HEK293 (cell line): ENCODE measurements at regions not wholly inside any gene's neighbourhood (a gene's known extent, or its start where the extent isn't known, plus 50 kb on each side); places are given as distances from the start of the nearest gene placed in this dataset.

ENCODE experiments used
- CTCF ChIA-PET: fragments of 350-600 bp; formaldehyde crosslinking; extraction: SDS; loops from one replicate; lab custom pipeline; 2021; ENCODE audit warnings: antibody characterized with exemption; lab: Yijun Ruan, JAX
- POLR2A ChIA-PET: fragments of 300-600 bp; formaldehyde crosslinking; extraction: SDS; loops from one replicate; lab custom pipeline; 2020; ENCODE audit warnings: antibody characterized with exemption, inconsistent platforms; lab: Yijun Ruan, JAX
- H3K27ac ChIP-seq: fragments of 200-500 bp; sonication (Bioruptor generic); 2 replicates; pipeline ENCODE4 v1.5.1; 2014; ENCODE audit warnings: low read depth, low read length, control low read depth, inconsistent platforms; ENCODE audit errors: extremely low read depth
- H3K36me3 ChIP-seq, 2 experiments: fragments of 200-500 bp in 1 of 2; sonication (Bioruptor generic) in 1 of 2; 1 replicate in 1 of 2; 2 replicates in 1 of 2; pipeline ENCODE4 v1.5.1; 2014 to 2017; ENCODE audit warnings: inconsistent platforms in 2 of 2, low read length in 2 of 2; ENCODE audit not compliant: control insufficient read depth in 2 of 2, insufficient read depth in 1 of 2
- H3K4me1 ChIP-seq: fragments of 200-500 bp; sonication (Bioruptor generic); 2 replicates; pipeline ENCODE4 v1.5.1; 2014; ENCODE audit warnings: mild to moderate bottlenecking, low read length, inconsistent platforms; ENCODE audit not compliant: control insufficient read depth, insufficient read depth
- H3K4me3 ChIP-seq: 2 replicates; pipeline ENCODE4 v1.5.1; 2011; ENCODE audit warnings: low read depth, mild to moderate bottlenecking, control low read depth, low read length, moderate library complexity
- H3K9me3 ChIP-seq: fragments of 200-500 bp; sonication (Bioruptor generic); 2 replicates; pipeline ENCODE4 v1.5.1; 2014; ENCODE audit warnings: low read depth, low read length, inconsistent platforms; ENCODE audit not compliant: control insufficient read depth, insufficient read depth
- KLF9 ChIP-seq: fragments of 450-650 bp; formaldehyde crosslinking; IDR thresholded peaks from 2 replicates; pipeline ENCODE4 v1.5.1; 2016; ENCODE audit warnings: missing biosample characterization, missing genetic modification characterization, low read depth
- PRDM1 ChIP-seq: fragments of 450-650 bp; formaldehyde crosslinking; IDR thresholded peaks from 2 replicates; pipeline ENCODE4; 2016; ENCODE audit warnings: missing biosample characterization, missing genetic modification characterization
- TCF7L2 ChIP-seq: IDR thresholded peaks from 2 replicates; pipeline ENCODE4 v1.6.1; 2011; ENCODE audit warnings: low read depth, mild to moderate bottlenecking, inconsistent platforms, low read length, moderate library complexity, borderline replicate concordance
- ZBTB21 ChIP-seq: fragments of 450-650 bp; formaldehyde crosslinking; IDR thresholded peaks from 2 replicates; pipeline ENCODE4 v1.5.1; 2017; ENCODE audit warnings: missing biosample characterization, missing genetic modification characterization
- ZFP37 ChIP-seq: fragments of 450-650 bp; formaldehyde crosslinking; IDR thresholded peaks from 2 replicates; pipeline ENCODE4 v1.5.1; 2016; ENCODE audit warnings: missing biosample characterization, missing genetic modification characterization
- ZNF777 ChIP-seq: fragments of 450-650 bp; formaldehyde crosslinking; IDR thresholded peaks from 2 replicates; pipeline ENCODE4 v1.5.1; 2017; ENCODE audit warnings: missing biosample characterization, missing genetic modification characterization, borderline replicate concordance
- ZNF792 ChIP-seq: fragments of 450-650 bp; formaldehyde crosslinking; IDR thresholded peaks from 2 replicates; pipeline ENCODE4 v1.5.1; 2016; ENCODE audit warnings: missing biosample characterization, missing genetic modification characterization
- TF ChIP-seq, protein P1 (sequence below): fragments of 450-650 bp; formaldehyde crosslinking; conservative IDR thresholded peaks from 2 replicates; pipeline ENCODE4 v1.5.1; 2016; ENCODE audit warnings: low read depth, missing biosample characterization, missing genetic modification characterization
- TF ChIP-seq, protein P2 (sequence below): fragments of 450-650 bp; IDR thresholded peaks from 2 replicates; pipeline ENCODE4 v1.5.1; 2018; ENCODE audit warnings: missing biosample characterization, mild to moderate bottlenecking, missing genetic modification characterization
- TF ChIP-seq, protein P3 (sequence below): fragments of 450-650 bp; formaldehyde crosslinking; IDR thresholded peaks from 2 replicates; pipeline ENCODE4 v1.5.1; 2017; ENCODE audit warnings: missing biosample characterization, missing genetic modification characterization
- TF ChIP-seq, protein P4 (sequence below): fragments of 450-650 bp; formaldehyde crosslinking; IDR thresholded peaks from 2 replicates; pipeline ENCODE4 v1.5.1; 2017; ENCODE audit warnings: missing biosample characterization, missing genetic modification characterization
- TF ChIP-seq, protein P5 (sequence below): fragments of 450-650 bp; formaldehyde crosslinking; IDR thresholded peaks from 2 replicates; pipeline ENCODE4 v1.5.1; 2016; ENCODE audit warnings: missing biosample characterization, missing genetic modification characterization

DNA sequence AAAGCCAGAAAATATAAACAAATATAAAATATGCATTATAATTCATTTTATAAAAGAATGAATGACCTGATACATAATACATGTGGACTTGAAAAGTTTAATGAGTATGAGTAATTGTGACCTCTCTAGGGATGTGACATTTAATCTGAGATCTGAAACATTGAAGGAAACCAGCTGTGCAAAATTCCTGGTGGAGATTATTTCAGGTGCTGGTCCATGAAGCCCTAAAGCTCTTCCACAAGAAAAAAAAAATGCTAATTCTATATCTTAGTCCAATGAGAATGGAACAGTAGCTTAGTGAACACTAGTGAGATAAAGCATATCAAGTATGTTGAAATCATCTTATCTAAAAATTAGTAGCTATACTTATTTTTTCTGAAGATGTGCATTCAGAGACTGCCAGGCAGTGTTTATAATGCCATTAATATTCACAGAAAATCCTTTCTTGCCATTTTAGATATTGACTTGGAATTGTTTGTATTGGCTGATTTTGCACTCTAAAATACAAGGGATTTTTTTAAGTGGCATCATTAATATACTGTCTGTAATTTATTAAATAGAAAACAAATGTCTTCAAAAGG, 1485.9 kb downstream of the PLA2G4A start:
- TF ChIP-seq ZNF777 (tag by site-specific recombination) (no peak), ZBTB21 (tag by site-specific recombination) (no peak), TCF7L2 (no peak), ZFP37 (tag by site-specific recombination) (no peak)
- TF ChIP-seq, protein P1, sequence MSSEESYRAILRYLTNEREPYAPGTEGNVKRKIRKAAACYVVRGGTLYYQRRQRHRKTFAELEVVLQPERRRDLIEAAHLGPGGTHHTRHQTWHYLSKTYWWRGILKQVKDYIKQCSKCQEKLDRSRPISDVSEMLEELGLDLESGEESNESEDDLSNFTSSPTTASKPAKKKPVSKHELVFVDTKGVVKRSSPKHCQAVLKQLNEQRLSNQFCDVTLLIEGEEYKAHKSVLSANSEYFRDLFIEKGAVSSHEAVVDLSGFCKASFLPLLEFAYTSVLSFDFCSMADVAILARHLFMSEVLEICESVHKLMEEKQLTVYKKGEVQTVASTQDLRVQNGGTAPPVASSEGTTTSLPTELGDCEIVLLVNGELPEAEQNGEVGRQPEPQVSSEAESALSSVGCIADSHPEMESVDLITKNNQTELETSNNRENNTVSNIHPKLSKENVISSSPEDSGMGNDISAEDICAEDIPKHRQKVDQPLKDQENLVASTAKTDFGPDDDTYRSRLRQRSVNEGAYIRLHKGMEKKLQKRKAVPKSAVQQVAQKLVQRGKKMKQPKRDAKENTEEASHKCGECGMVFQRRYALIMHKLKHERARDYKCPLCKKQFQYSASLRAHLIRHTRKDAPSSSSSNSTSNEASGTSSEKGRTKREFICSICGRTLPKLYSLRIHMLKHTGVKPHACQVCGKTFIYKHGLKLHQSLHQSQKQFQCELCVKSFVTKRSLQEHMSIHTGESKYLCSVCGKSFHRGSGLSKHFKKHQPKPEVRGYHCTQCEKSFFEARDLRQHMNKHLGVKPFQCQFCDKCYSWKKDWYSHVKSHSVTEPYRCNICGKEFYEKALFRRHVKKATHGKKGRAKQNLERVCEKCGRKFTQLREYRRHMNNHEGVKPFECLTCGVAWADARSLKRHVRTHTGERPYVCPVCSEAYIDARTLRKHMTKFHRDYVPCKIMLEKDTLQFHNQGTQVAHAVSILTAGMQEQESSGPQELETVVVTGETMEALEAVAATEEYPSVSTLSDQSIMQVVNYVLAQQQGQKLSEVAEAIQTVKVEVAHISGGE: no peak
- TF ChIP-seq, protein P2, sequence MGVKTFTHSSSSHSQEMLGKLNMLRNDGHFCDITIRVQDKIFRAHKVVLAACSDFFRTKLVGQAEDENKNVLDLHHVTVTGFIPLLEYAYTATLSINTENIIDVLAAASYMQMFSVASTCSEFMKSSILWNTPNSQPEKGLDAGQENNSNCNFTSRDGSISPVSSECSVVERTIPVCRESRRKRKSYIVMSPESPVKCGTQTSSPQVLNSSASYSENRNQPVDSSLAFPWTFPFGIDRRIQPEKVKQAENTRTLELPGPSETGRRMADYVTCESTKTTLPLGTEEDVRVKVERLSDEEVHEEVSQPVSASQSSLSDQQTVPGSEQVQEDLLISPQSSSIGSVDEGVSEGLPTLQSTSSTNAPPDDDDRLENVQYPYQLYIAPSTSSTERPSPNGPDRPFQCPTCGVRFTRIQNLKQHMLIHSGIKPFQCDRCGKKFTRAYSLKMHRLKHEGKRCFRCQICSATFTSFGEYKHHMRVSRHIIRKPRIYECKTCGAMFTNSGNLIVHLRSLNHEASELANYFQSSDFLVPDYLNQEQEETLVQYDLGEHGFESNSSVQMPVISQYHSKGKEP (tag by site-specific recombination): no peak
- TF ChIP-seq, protein P3, sequence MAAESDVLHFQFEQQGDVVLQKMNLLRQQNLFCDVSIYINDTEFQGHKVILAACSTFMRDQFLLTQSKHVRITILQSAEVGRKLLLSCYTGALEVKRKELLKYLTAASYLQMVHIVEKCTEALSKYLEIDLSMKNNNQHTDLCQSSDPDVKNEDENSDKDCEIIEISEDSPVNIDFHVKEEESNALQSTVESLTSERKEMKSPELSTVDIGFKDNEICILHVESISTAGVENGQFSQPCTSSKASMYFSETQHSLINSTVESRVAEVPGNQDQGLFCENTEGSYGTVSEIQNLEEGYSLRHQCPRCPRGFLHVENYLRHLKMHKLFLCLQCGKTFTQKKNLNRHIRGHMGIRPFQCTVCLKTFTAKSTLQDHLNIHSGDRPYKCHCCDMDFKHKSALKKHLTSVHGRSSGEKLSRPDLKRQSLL (tag by site-specific recombination): no peak
- Histone ChIP-seq H3K36me3 (no peaks in the 10 kb centered on the region), H3K4me3 (no peak overlapping the region), H3K9me3 (no peaks in the 10 kb centered on the region), H3K4me1 (no peaks in the 10 kb centered on the region), H3K27ac (no peak overlapping the region)
- POLR2A ChIA-PET: no interaction called here
- CTCF ChIA-PET: no interaction called here

DNA sequence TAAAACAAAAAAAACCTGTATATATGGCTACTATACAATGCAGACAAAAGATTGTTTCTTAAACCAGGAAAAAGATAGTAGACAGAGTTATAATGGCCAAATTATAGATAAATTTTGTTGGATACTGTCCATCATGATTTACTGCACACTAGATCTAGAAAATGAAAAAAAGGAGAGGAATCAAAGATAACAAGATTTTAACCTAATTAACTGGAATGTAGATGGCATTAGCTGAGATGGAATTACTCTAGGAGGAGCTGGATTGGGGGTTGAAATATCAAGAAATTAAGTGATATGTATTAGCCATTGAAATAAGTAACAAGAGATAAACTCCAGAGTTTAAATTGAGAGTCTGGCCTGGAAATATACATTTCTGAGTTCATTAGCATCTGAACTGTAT, 1489.1 kb downstream of the PLA2G4A start:
- POLR2A ChIA-PET: no interaction called here
- no peaks in the 10 kb centered on the region for H3K9me3 ChIP-seq
- TF ChIP-seq ZNF792 (tag by site-specific recombination): no peak
- TF ChIP-seq KLF9 (tag by site-specific recombination): no peak
- TF ChIP-seq, protein P4, sequence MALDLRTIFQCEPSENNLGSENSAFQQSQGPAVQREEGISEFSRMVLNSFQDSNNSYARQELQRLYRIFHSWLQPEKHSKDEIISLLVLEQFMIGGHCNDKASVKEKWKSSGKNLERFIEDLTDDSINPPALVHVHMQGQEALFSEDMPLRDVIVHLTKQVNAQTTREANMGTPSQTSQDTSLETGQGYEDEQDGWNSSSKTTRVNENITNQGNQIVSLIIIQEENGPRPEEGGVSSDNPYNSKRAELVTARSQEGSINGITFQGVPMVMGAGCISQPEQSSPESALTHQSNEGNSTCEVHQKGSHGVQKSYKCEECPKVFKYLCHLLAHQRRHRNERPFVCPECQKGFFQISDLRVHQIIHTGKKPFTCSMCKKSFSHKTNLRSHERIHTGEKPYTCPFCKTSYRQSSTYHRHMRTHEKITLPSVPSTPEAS (tag by site-specific recombination): no peak
- no peak for TF ChIP-seq PRDM1 (tag by site-specific recombination)
- TF ChIP-seq, protein P5, sequence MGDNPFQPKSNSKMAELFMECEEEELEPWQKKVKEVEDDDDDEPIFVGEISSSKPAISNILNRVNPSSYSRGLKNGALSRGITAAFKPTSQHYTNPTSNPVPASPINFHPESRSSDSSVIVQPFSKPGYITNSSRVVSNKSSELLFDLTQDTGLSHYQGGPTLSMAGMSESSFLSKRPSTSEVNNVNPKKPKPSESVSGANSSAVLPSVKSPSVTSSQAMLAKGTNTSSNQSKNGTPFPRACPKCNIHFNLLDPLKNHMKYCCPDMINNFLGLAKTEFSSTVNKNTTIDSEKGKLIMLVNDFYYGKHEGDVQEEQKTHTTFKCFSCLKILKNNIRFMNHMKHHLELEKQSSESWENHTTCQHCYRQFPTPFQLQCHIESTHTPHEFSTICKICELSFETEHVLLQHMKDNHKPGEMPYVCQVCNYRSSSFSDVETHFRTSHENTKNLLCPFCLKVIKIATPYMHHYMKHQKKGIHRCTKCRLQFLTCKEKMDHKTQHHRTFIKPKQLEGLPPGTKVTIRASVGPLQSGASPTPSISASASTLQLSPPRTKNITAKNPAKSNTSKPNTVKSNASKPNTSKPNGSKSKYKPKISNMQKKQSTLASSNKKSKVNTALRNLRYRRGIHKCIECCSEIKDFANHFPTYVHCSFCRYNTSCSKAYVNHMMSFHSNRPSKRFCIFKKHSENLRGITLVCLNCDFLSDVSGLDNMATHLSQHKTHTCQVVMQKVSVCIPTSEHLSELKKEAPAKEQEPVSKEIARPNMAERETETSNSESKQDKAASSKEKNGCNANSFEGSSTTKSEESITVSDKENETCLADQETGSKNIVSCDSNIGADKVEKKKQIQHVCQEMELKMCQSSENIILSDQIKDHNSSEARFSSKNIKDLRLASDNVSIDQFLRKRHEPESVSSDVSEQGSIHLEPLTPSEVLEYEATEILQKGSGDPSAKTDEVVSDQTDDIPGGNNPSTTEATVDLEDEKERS (tag by site-specific recombination): no peak
- TF ChIP-seq, all 188 proteins: peak for 0
- H3K4me1 ChIP-seq: no peaks in the 10 kb centered on the region
- no peak overlapping the region for H3K27ac ChIP-seq
- H3K36me3 ChIP-seq: no peaks in the 10 kb centered on the region
- no peak overlapping the region for H3K4me3 ChIP-seq
- CTCF ChIA-PET: no interaction called here
